Tibial nerve (tissue), 4 donors: ENCODE measurements at regions not wholly inside any gene's neighbourhood (a gene's known extent, or its start where the extent isn't known, plus 50 kb on each side); places are given as distances from the start of the nearest gene placed in this dataset.

Experiments used
- CTCF ChIP-seq, 5 experiments: fragments of 200-600 bp in 3 of 5; fragments of 450-650 bp in 2 of 5; sonication (generic) in 3 of 5; IDR thresholded peaks; one replicate each; pipeline ENCODE4 v1.5.1; 2016 to 2019; ENCODE audit warnings: antibody characterized with exemption in 5 of 5, mild to moderate bottlenecking in 3 of 5, moderate library complexity in 2 of 5
- EP300 ChIP-seq, 2 donors: sonication (generic); formaldehyde crosslinking; IDR thresholded peaks; one replicate each; pipeline ENCODE4 v1.6.1; 2017; ENCODE audit warnings: antibody characterized with exemption in 2 of 2, mild to moderate bottlenecking in 1 of 2
- POLR2A ChIP-seq, 2 donors: fragments of 450-650 bp; IDR thresholded peaks; one replicate each; pipeline ENCODE4 v1.6.1; 2017; ENCODE audit warnings: antibody characterized with exemption in 2 of 2, mild to moderate bottlenecking in 2 of 2, moderate library complexity in 2 of 2

- TF ChIP-seq CTCF (IDR thresholded peaks at IDR 0.05) (no peak), POLR2A (IDR thresholded peaks at IDR 0.05) (no peak), EP300 (IDR thresholded peaks at IDR 0.05) (no peak)
Observed at GRCh38 chr12:130286741-130287440, 50.8 kb upstream of the PIWIL1 start.
